ENCODE measurements at regions not wholly inside any gene's neighbourhood (a gene's known extent, or its start where the extent isn't known, plus 50 kb on each side); places are given as distances from the start of the nearest gene placed in this dataset.

GRCh38 chr1:37309574-37309973 is 164.8 kb upstream of the ZC3H12A start:
- TF ChIP-seq POLR2AphosphoS5 (IDR thresholded peaks at IDR 0.05; ENCODE audit: low read depth, low read length) (no peak), CTCF (IDR thresholded peaks at IDR 0.05) (no peak), SIN3A (IDR thresholded peaks at IDR 0.05; ENCODE audit: borderline replicate concordance, insufficient read depth, low read depth, low read length) (no peak), TCF7L2 (IDR thresholded peaks at IDR 0.05; ENCODE audit: low read depth, low read length) (no peak), REST (IDR thresholded peaks at IDR 0.05; ENCODE audit: insufficient read depth in 1 of 2, low read depth in 2 of 2, low read length in 1 of 2) (no peak)
- DNase-seq (ENCODE audit: low read depth, low spot score) = no peak
- H3K4me3 ChIP-seq (ENCODE audit: low read depth in 2 of 2, low read length in 2 of 2) = no peak overlapping the region
- ChIA-PET CTCF (no interaction called here), POLR2A (no interaction called here)
- ATAC-seq = no peak
- H3K27ac ChIP-seq (ENCODE audit: low read length) = no peak overlapping the region
- in situ Hi-C loops (cut with HindIII; ENCODE audit: low pct_unique_long_range_greater_than_20kb, low sequenced_read_pairs) = no loop called here
- no peaks in the 10 kb centered on the region for H3K36me3 ChIP-seq (ENCODE audit: control insufficient read depth, insufficient read depth, low read length)
- intact Hi-C loops (cut with micrococcal nuclease; ENCODE audit: unreplicated experiment) = no loop called here
- no peaks in the 10 kb centered on the region for H3K4me1 ChIP-seq (ENCODE audit: control insufficient read depth, insufficient read depth, low read length)
- H3K27me3 ChIP-seq (ENCODE audit: control insufficient read depth, insufficient read depth, low read length) = peaks cover 20% of the 10 kb centered on the region
- no peaks in the 10 kb centered on the region for H3K9me3 ChIP-seq (ENCODE audit: control insufficient read depth, insufficient read depth, low read depth, low read length)
- no TSS peak for BruUV-seq (replicated peaks)

GRCh38 chr1:37310064-37310463 is 164.3 kb upstream of the ZC3H12A start:
- no peak for DNase-seq (ENCODE audit: low read depth, low spot score)
- ATAC-seq = no peak
- CTCF ChIA-PET = no interaction called here
- Histone ChIP-seq H3K4me1 (ENCODE audit: control insufficient read depth, insufficient read depth, low read length) (no peaks in the 10 kb centered on the region), H3K27me3 (ENCODE audit: control insufficient read depth, insufficient read depth, low read length) (peaks cover 22% of the 10 kb centered on the region), H3K27ac (ENCODE audit: low read length) (no peak overlapping the region), H3K4me3 (ENCODE audit: low read depth in 2 of 2, low read length in 2 of 2) (no peak overlapping the region), H3K9me3 (ENCODE audit: control insufficient read depth, insufficient read depth, low read depth, low read length) (no peaks in the 10 kb centered on the region), H3K36me3 (ENCODE audit: control insufficient read depth, insufficient read depth, low read length) (no peaks in the 10 kb centered on the region)
- in situ Hi-C loops (cut with HindIII; ENCODE audit: low pct_unique_long_range_greater_than_20kb, low sequenced_read_pairs) = no loop called here
- TF ChIP-seq CTCF (IDR thresholded peaks at IDR 0.05) (no peak), POLR2AphosphoS5 (IDR thresholded peaks at IDR 0.05; ENCODE audit: low read depth, low read length) (no peak), TCF7L2 (IDR thresholded peaks at IDR 0.05; ENCODE audit: low read depth, low read length) (no peak), SIN3A (IDR thresholded peaks at IDR 0.05; ENCODE audit: borderline replicate concordance, insufficient read depth, low read depth, low read length) (no peak), REST (IDR thresholded peaks at IDR 0.05; ENCODE audit: insufficient read depth in 1 of 2, low read depth in 2 of 2, low read length in 1 of 2) (no peak)
- BruUV-seq (replicated peaks) = no TSS peak
- POLR2A ChIA-PET = no interaction called here
- intact Hi-C loops (cut with micrococcal nuclease; ENCODE audit: unreplicated experiment) = no loop called here
